HG03064 (cell line): ENCODE measurements at regions not wholly inside any gene's neighbourhood (a gene's known extent, or its start where the extent isn't known, plus 50 kb on each side); places are given as distances from the start of the nearest gene placed in this dataset.

Source experiments
- ATAC-seq: cut with Tn5 transposase; IDR thresholded peaks from one replicate; pipeline ENCODE4 v1.9.1; 2021; ENCODE audit warnings: low read depth; ENCODE audit not compliant: unreplicated experiment

DNA sequence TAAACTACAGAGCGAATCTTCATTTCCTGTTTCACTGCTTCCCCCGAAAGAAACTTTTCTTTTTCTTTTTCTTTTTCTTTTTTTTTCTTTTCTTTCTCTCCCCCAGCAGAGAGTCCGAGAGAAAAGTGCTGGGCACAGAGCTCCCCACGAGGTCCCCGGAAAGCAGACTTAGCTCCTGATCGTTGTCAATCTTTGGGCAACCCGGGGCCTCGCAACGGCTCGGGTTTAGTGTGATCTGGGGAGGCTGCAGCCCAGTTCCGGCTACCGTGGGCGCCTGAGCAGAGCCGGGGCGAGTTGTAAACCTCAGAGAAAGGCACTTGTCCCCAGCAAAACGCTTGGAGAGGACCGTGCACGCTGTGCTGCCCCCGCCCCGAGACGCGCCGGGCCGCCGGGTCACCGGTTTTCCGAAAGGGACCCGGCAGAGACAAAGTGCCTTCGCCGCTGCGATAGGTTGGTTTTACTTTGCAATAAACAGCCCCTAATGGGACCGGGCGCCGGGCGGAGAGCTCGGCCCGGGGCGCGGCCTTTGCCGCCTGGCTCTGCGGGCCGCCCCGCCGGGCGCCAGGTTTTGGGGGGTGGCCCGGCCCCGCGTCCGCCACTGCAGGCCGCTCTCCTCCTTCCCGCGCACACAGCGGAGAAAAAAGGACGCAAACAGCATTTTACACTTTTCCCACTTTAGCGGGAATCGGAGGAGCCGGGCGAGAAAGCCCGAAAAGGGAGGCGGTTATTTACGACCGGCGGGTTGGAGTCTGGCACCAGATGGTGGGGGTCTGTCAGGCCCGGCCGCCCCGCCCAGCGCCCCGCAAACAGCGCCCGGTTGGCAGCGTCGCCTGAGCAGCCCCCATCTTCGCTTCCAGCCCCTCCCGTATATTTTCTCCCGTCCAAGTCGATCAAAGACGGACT is 136.0 kb downstream of the INSIG2 start:
- ATAC-seq, result no peak

- ATAC-seq, result no peak
Measured at GRCh38 chr2:118223511-118223991, 135.3 kb downstream of the INSIG2 start.

- no peak for ATAC-seq
Measured at GRCh38 chr2:118222672-118223421, 134.6 kb downstream of the INSIG2 start.

- ATAC-seq, result no peak
Measured at GRCh38 chr2:118222273-118222594, 134.0 kb downstream of the INSIG2 start.

DNA sequence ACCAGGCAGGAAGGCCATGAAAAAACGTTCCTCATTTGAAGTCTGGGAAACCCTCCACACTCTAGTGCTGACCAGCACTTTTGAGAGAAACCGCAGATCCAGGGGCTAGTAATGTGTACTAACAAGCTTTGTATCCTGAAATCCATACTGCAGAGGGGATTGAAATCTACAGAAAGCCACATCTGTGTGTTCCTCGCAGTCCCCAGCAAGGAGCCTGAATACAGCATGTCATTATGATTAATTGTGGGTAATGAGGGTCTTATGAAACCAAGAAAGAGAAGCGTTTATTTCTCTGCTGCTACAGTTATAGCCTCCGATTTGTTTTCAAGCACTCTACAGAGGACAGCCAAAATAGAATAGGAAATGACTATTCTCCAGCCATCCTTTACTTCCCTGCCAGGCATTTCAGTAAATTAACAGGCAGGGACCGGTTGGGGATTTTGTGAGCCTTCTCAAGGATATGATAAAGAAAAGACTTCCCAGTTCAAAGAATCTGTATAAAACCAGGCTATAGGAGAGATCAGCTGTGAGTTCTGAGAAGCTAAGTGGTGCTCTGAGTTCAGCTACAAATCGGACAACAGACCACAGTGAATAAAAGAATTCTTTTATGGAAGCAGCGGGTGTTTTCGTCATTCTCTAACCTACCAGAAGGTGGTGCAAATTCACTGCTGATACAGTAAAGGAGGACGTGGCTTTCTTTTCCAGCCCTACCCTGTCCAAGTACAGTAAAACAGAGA is 133.4 kb downstream of the INSIG2 start:
- no peak for ATAC-seq

DNA sequence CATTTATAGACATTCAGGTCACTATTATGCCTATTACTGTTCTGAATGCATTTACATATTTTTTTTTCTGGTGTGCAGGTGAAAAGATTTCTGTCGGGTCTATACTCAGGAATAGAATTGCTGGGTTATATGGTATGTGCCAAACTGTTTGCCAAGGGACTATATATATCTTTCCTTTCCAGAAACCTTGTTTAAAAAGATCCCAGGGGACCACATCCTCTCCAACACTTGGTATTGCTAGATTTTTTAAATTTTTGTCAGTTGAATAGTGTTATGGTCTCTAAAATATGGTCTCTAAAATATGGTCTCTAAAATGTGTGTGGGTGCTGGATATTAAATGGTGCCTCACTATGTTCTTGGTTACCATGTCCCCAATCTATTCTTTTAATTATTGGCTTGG is 131.3 kb downstream of the INSIG2 start:
- no peak for ATAC-seq

DNA sequence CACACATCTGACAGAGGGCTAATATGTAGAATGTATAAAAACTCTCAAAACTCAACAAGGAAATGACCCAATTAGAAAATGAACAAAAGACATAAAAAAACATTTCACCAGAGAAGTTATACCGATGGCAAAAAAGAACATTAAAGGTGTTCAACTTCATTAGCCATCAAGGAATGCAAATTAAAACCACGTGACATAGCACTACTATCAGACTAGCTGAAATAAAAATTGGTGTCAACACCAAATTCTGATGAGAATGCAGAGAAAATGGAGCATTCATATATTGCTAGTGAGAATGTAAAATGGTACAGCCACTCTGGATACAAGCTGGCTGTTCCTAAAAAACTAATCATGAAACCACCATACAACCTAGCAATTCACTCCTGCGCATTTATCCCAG is 128.0 kb downstream of the INSIG2 start:
- no peak for ATAC-seq

DNA sequence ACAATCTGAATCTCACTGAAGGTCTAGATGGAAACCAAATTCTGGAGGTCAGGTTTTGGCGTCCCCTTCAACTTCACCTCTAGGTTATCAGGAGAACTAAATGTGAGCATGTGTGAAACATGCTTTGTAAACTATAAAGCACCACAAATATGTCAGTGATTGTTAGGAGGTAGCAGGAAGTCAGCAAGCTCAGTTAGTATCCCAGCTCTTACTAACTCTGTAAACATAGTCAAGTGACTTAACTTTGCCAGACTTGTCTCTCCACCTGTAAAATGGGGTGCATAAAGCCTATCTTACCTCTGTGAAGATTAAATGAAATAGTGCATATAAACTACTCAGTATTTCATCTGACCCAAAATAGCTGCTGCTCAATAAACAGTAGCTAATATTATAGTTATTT is 121.5 kb downstream of the INSIG2 start:
- ATAC-seq, result no peak

DNA sequence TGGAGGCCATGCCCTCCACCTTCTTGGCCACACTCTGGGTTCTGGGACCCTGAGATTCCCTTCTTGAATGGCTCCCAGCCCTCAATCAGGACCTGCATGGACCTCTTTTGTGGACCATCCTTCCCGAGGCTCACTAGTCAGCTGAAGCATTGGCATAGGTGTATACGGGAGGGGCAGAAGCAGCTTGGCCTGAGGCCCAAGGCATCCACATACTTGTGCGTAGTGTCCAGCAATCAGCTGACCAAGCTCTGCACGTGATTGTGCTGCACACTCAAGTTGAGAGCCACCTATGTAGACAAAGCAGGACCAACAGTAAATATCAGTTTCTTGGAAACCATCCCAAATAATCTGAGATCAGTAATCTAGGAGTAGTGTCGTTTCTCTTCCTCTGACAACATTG is 119.6 kb downstream of the INSIG2 start:
- no peak for ATAC-seq

DNA sequence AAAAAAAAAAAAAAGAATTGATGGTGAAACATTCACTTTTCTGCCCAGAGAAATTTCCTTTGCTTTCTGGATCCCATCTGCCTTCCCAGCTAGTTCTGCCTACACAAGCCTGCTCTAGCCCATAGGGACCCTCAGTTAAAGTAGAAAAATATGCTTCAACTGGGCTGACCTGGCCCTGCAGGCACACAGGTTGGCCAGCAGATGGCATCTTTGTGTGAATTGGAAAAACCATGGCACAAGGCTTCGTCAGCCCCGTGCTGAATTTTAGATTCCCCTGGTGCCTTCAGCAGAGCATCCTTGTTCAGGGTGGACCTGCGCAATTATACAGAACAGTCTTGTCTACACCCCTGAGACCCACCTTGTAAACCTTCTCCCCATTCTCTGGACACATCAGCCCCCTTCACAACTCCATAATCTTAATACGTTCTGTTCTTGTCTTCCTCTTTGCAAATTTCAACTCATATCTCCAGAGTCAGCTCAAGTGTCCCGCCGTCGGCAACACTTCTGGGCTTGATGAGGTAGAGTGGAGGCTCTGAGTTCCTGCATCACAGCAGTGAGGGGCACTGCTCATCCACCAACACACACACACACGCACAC is 114.5 kb downstream of the INSIG2 start:
- ATAC-seq, result peak; percentile 83

- ATAC-seq, result no peak
Measured at GRCh38 chr2:118198268-118198667, 110.0 kb downstream of the INSIG2 start.

GRCh38 chr2:118197011-118197675 is 108.9 kb downstream of the INSIG2 start:
- no peak for ATAC-seq

GRCh38 chr2:118190474-118190873 is 102.2 kb downstream of the INSIG2 start:
- ATAC-seq, result no peak

- no peak for ATAC-seq
Measured at GRCh38 chr2:118186858-118187254, 98.6 kb downstream of the INSIG2 start.

GRCh38 chr2:118186110-118186857 is 98.0 kb downstream of the INSIG2 start:
- ATAC-seq, result peak; percentile 89

- peak; percentile 86 for ATAC-seq
Measured at GRCh38 chr2:118185210-118186109, 97.2 kb downstream of the INSIG2 start.

DNA sequence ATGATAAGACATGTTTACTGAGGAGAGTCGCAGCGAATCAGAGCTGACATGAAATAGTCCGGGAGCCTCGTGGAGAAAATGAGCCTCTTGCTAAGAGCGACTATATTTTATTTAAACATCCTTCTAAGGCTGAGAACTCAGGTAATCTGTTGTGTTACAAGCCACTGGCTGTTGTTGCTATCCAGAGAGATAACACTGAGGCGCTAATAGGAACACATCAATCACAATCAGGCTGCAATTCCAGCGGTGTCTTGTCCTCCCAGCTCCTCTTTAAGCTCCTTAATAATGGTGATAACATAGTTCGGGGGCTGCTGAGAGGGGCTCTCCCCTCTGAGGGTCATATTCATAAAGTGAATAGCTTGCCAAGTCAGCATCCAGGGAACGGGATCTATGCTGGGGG is 95.1 kb downstream of the INSIG2 start:
- no peak for ATAC-seq

- no peak for ATAC-seq
Measured at GRCh38 chr2:118179445-118179844, 91.2 kb downstream of the INSIG2 start.
